A549 (cell line): ENCODE measurements at regions not wholly inside any gene's neighbourhood (a gene's known extent, or its start where the extent isn't known, plus 50 kb on each side); places are given as distances from the start of the nearest gene placed in this dataset.

Experiments used
- ATAC-seq, 2 experiments: fragments of 200-7000 bp in 1 of 2; fragments of >200 bp in 1 of 2; cut with Nextera tagmentation in 1 of 2; cut with Tn5 transposase in 1 of 2; 3 replicates each; pipeline versions ENCODE4 v1.8.0 to v1.9.1; 2018 to 2020; ENCODE audit warnings: mild to moderate bottlenecking in 1 of 2, moderate library complexity in 1 of 2
- CTCF ChIA-PET: fragments of 300-600 bp; sonication (Branson Sonifier 250); formaldehyde crosslinking; extraction: SDS; loops from one replicate; lab custom pipeline; 2021; ENCODE audit warnings: antibody characterized with exemption, inconsistent platforms; lab: Yijun Ruan, JAX
- POLR2A ChIA-PET: fragments of 350-600 bp; formaldehyde crosslinking; extraction: SDS; loops from one replicate; lab custom pipeline; 2021; ENCODE audit warnings: antibody characterized with exemption, inconsistent platforms; lab: Yijun Ruan, JAX
- DNase-seq, 2 experiments: peaks; one replicate each; pipeline versions ENCODE4 v3.0.0 to v3.0.0-alpha.2; 2011 to 2016; ENCODE audit warnings: low read depth in 1 of 2, low spot score in 1 of 2
- FAIRE-seq: peaks from 2 replicates; lab custom pipeline; 2011; peaks lifted over from hg19 to GRCh38; lab: Jason Lieb, UNC
- H3K27ac ChIP-seq, 2 experiments: fragments of >200 bp; sonication (Bioruptor Twin); formaldehyde crosslinking; 3 replicates each; pipeline ENCODE4 v1.5.1; 2016 to 2017
- H3K4me1 ChIP-seq: fragments of >200 bp; sonication (Bioruptor Twin); formaldehyde crosslinking; 3 replicates; pipeline ENCODE4 v1.6.1; 2016
- H3K4me2 ChIP-seq: fragments of >200 bp; sonication (Bioruptor Twin); formaldehyde crosslinking; 3 replicates; pipeline ENCODE4 v1.6.1; 2016
- H3K4me3 ChIP-seq: fragments of >200 bp; sonication (Bioruptor Twin); formaldehyde crosslinking; 3 replicates; pipeline ENCODE4 v1.5.1; 2016
- H3K9me3 ChIP-seq: fragments of >200 bp; sonication (Bioruptor Twin); formaldehyde crosslinking; 3 replicates; pipeline ENCODE4 v1.6.1; 2016
- CHD4 ChIP-seq: fragments of 200-600 bp; sonication (generic); IDR thresholded peaks from 2 replicates; pipeline ENCODE4 v1.6.1; 2016; ENCODE audit warnings: antibody characterized with exemption, mild to moderate bottlenecking, borderline replicate concordance
- EHF ChIP-seq: fragments of 250-450 bp; sonication (Bioruptor Pico); IDR thresholded peaks from 2 replicates; pipeline ENCODE4 v1.5.0; 2020; ENCODE audit warnings: mild to moderate bottlenecking
- EHMT2 ChIP-seq: fragments of 200-600 bp; sonication (generic); IDR thresholded peaks from 2 replicates; pipeline ENCODE4 v1.6.1; 2016; ENCODE audit warnings: antibody characterized with exemption, low read depth, mild to moderate bottlenecking, moderate library complexity
- EP300 ChIP-seq, 2 experiments: fragments of >200 bp; sonication (Bioruptor Twin); formaldehyde crosslinking; IDR thresholded peaks; 2 replicates in 1 of 2; 3 replicates in 1 of 2; pipeline ENCODE4 v1.6.1; 2016 to 2017
- ESRRA ChIP-seq: fragments of 150-350 bp; IDR thresholded peaks from 2 replicates; pipeline ENCODE4 v1.6.1; 2014; ENCODE audit warnings: mild to moderate bottlenecking, low read length, borderline replicate concordance
- FOSB ChIP-seq: fragments of 250-450 bp; sonication (Bioruptor Pico); IDR thresholded peaks from 2 replicates; pipeline ENCODE4 v1.5.0; 2020; ENCODE audit warnings: mild to moderate bottlenecking, moderate library complexity
- FOXS1 ChIP-seq: fragments of 250-450 bp; sonication (Bioruptor Pico); IDR thresholded peaks from 2 replicates; pipeline ENCODE4 v1.5.0; 2020; ENCODE audit warnings: mild to moderate bottlenecking, moderate library complexity
- GATA3 ChIP-seq: IDR thresholded peaks from 2 replicates; pipeline ENCODE4 v1.6.1; 2012; ENCODE audit warnings: borderline replicate concordance
- HDAC2 ChIP-seq: fragments of 200-600 bp; sonication (generic); IDR thresholded peaks from 2 replicates; pipeline ENCODE4 v1.6.1; 2016
- HES2 ChIP-seq: fragments of >200 bp; sonication (Bioruptor Twin); formaldehyde crosslinking; IDR thresholded peaks from 2 replicates; pipeline ENCODE4 v1.6.1; 2016
- HEYL ChIP-seq: fragments of 250-450 bp; sonication (Bioruptor Pico); IDR thresholded peaks from 2 replicates; pipeline ENCODE4 v1.8.0; 2021; ENCODE audit warnings: mild to moderate bottlenecking, moderate library complexity
- HMGXB4 ChIP-seq: fragments of 250-450 bp; sonication (Bioruptor Pico); IDR thresholded peaks from 2 replicates; pipeline ENCODE4 v1.5.0; 2021; ENCODE audit warnings: mild to moderate bottlenecking, moderate library complexity, borderline replicate concordance
- HOXA7 ChIP-seq: fragments of 250-450 bp; sonication (Bioruptor Pico); IDR thresholded peaks from 2 replicates; pipeline ENCODE4 v1.5.0; 2020; ENCODE audit warnings: mild to moderate bottlenecking, moderate library complexity
- HOXB5 ChIP-seq: fragments of 250-450 bp; sonication (Bioruptor Pico); IDR thresholded peaks from 2 replicates; pipeline ENCODE4 v1.5.0; 2020; ENCODE audit warnings: mild to moderate bottlenecking, moderate library complexity
- KDM1A ChIP-seq: fragments of 200-600 bp; sonication (generic); IDR thresholded peaks from 2 replicates; pipeline ENCODE4 v1.6.1; 2016; ENCODE audit warnings: low read depth, mild to moderate bottlenecking
- MYC ChIP-seq: IDR thresholded peaks from 2 replicates; pipeline ENCODE4 v1.6.1; 2012; ENCODE audit warnings: mild to moderate bottlenecking, inconsistent platforms, low read length, improper control_type of control experiment, borderline replicate concordance
- NFE2L2 ChIP-seq: fragments of 150-350 bp; conservative IDR thresholded peaks from 2 replicates; pipeline ENCODE4 v1.6.1; 2014; ENCODE audit warnings: low read length
- NR3C1 ChIP-seq: fragments of >200 bp; sonication (Bioruptor Twin); formaldehyde crosslinking; IDR thresholded peaks from 3 replicates; pipeline ENCODE4 v1.6.1; 2017
- PBX3 ChIP-seq: IDR thresholded peaks from 2 replicates; pipeline ENCODE4 v1.6.1; 2012
- PHF8 ChIP-seq: fragments of 200-600 bp; sonication (generic); IDR thresholded peaks from 2 replicates; pipeline ENCODE4 v1.6.1; 2016; ENCODE audit warnings: low read depth, mild to moderate bottlenecking, antibody characterized with exemption, moderate library complexity, borderline replicate concordance
- POLR2A ChIP-seq: IDR thresholded peaks from 2 replicates; pipeline ENCODE4 v1.6.1; 2012; ENCODE audit warnings: mild to moderate bottlenecking, low read length
- POLR2AphosphoS2 ChIP-seq: conservative IDR thresholded peaks from 2 replicates; pipeline ENCODE4 v1.6.1; 2012; ENCODE audit warnings: low read length, improper control_type of control experiment, inconsistent platforms
- RNF2 ChIP-seq: fragments of 200-600 bp; sonication (generic); IDR thresholded peaks from 2 replicates; pipeline ENCODE4 v1.6.1; 2016; ENCODE audit warnings: low read depth, mild to moderate bottlenecking, antibody characterized with exemption, moderate library complexity, borderline replicate concordance
- TFCP2L1 ChIP-seq: fragments of 250-450 bp; sonication (Bioruptor Pico); IDR thresholded peaks from 2 replicates; pipeline ENCODE4 v1.5.0; 2021; ENCODE audit warnings: mild to moderate bottlenecking
- USF2 ChIP-seq: fragments of 450-650 bp; IDR thresholded peaks from 2 replicates; pipeline ENCODE4 v1.6.1; 2014; ENCODE audit warnings: antibody characterized with exemption
- WGBS: methylation state at CpG from one replicate; pipeline ENCODE4 v1.1.6; 2017; ENCODE audit errors: missing lambda C conversion rate; 5-methylcytosine and 5-hydroxymethylcytosine counted together
- TF ChIP-seq, protein P1 (sequence below): IDR thresholded peaks from 2 replicates; pipeline ENCODE4 v1.6.1; 2012; ENCODE audit warnings: low read depth, borderline replicate concordance
- TF ChIP-seq, protein P2 (sequence below): fragments of >200 bp; sonication (Bioruptor Twin); formaldehyde crosslinking; IDR thresholded peaks from 3 replicates; pipeline ENCODE4 v1.6.1; 2016
- TF ChIP-seq, protein P3 (sequence below): IDR thresholded peaks from 2 replicates; pipeline ENCODE4 v1.6.1; 2012

DNA sequence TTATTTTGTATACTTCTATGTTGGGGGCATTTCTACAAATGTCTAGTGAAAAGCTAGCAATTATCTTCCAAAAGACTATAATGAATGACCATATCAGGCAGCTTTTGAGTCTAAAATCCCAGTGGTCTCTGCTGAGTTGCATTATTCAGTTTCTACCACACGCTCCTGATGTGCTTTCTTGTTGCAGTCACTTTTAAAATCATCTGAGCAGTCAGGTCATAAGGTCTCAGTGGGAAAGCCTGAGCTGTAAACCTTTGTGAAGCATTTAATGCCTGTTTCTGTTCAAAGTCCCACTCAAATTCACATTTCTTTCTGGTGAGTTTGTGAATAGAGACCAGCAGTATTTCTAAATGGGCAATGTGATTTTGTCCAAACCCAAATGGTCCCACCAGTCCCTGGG is 1681.5 kb downstream of the HACE1 start:
- Histone ChIP-seq H3K4me2 (no peak overlapping the region), H3K4me3 (no peak overlapping the region), H3K27ac (no peak overlapping the region), H3K9me3 (no peaks in the 10 kb centered on the region), H3K4me1 (no peaks in the 10 kb centered on the region)
- TF ChIP-seq FOXS1 (CRISPR knock-in tag) (no peak), HEYL (no peak), HES2 (no peak)
- no peak for ATAC-seq
- 6% methylated on average over 1 of the region's 1 CpG for WGBS
- no peak for FAIRE-seq
- DNase-seq, result no peak
- CTCF ChIA-PET, result no interaction called here
- POLR2A ChIA-PET, result no interaction called here

DNA sequence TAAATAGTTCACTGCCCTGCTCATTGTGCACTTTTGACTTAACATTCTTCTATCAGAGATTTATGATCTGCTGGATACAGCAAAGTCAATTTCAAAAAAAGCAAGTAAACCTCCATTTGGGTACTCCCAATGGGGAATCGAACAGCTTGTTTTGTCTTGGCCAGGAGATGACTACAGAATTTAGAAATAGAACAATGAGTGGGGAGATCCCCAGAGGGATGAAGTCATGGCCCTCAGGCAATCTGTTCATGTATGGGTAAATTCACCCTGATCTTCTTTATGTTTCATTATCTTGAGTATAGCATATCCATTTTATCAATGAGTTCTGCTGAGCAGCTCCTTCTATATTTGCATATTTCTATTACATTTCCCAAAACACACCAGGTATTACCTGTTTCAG is 1681.9 kb downstream of the HACE1 start:
- no peak overlapping the region for H3K27ac ChIP-seq
- H3K4me2 ChIP-seq, result no peak overlapping the region
- CTCF ChIA-PET, result no interaction called here
- 0% methylated on average over 1 of the region's 1 CpG for WGBS
- no peaks in the 10 kb centered on the region for H3K4me1 ChIP-seq
- FAIRE-seq, result no peak
- no peak for DNase-seq
- ATAC-seq, result no peak
- no peak for TF ChIP-seq HMGXB4 (CRISPR knock-in tag)
- TF ChIP-seq GATA3, result no peak
- TF ChIP-seq MYC, result no peak
- TF ChIP-seq PBX3, result no peak
- TF ChIP-seq EHMT2, result no peak
- no peak for TF ChIP-seq KDM1A
- TF ChIP-seq TFCP2L1, result no peak
- TF ChIP-seq USF2, result no peak
- no peak for TF ChIP-seq POLR2AphosphoS2
- TF ChIP-seq CHD4, result no peak
- no peak for TF ChIP-seq ESRRA
- no peak for TF ChIP-seq EP300 (IDR thresholded peaks at IDR 0.05)
- TF ChIP-seq FOSB, result no peak
- H3K4me3 ChIP-seq, result no peak overlapping the region
- H3K9me3 ChIP-seq, result no peaks in the 10 kb centered on the region
- POLR2A ChIA-PET, result no interaction called here

DNA sequence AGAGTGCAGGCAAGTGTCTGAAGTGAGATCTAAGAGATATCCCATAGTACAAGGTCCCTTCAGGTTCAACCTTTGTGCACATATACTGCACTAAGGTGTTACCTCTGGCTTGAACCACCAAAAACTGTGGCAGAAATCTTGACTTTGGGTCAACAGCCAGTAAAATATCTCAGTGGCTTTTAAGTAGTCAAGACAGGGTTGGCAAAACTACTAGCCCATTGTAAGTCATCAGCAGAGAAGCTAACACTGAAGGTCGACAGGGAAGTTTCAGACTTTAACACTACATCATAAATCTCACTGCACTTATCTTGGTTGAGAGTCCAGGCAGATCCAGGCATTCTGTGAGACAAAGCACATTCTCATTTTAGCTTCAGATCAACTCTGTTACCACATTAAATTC is 1684.7 kb downstream of the HACE1 start:
- ChIA-PET POLR2A (no interaction called here), CTCF (no interaction called here)
- no peak for TF ChIP-seq PBX3
- no peak for TF ChIP-seq GATA3
- TF ChIP-seq, protein P1, sequence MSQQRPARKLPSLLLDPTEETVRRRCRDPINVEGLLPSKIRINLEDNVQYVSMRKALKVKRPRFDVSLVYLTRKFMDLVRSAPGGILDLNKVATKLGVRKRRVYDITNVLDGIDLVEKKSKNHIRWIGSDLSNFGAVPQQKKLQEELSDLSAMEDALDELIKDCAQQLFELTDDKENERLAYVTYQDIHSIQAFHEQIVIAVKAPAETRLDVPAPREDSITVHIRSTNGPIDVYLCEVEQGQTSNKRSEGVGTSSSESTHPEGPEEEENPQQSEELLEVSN, result no peak
- no peak for TF ChIP-seq HDAC2
- TF ChIP-seq CHD4, result no peak
- TF ChIP-seq, protein P2, sequence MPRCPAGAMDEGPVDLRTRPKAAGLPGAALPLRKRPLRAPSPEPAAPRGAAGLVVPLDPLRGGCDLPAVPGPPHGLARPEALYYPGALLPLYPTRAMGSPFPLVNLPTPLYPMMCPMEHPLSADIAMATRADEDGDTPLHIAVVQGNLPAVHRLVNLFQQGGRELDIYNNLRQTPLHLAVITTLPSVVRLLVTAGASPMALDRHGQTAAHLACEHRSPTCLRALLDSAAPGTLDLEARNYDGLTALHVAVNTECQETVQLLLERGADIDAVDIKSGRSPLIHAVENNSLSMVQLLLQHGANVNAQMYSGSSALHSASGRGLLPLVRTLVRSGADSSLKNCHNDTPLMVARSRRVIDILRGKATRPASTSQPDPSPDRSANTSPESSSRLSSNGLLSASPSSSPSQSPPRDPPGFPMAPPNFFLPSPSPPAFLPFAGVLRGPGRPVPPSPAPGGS, result no peak
- no peak for TF ChIP-seq RNF2
- TF ChIP-seq, protein P3, sequence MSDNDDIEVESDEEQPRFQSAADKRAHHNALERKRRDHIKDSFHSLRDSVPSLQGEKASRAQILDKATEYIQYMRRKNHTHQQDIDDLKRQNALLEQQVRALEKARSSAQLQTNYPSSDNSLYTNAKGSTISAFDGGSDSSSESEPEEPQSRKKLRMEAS, result no peak
- no peak for TF ChIP-seq POLR2A
- no peak for TF ChIP-seq MYC
- no peak for TF ChIP-seq HOXB5
- no peak for TF ChIP-seq EHF (CRISPR knock-in tag)
- TF ChIP-seq PHF8, result no peak
- no peak for TF ChIP-seq NFE2L2
- TF ChIP-seq NR3C1, result no peak
- no peak for TF ChIP-seq KDM1A
- TF ChIP-seq HOXA7 (CRISPR knock-in tag), result no peak

More for the DNA sequence above, 1684.7 kb downstream of the HACE1 start:
- no peak overlapping the region for H3K27ac ChIP-seq
- no peaks in the 10 kb centered on the region for H3K9me3 ChIP-seq
- WGBS, result 0% methylated on average over 1 of the region's 1 CpG
- H3K4me3 ChIP-seq, result no peak overlapping the region
- no peaks in the 10 kb centered on the region for H3K4me1 ChIP-seq
- no peak for FAIRE-seq
- ATAC-seq, result no peak
- no peak overlapping the region for H3K4me2 ChIP-seq
- no peak for DNase-seq
